HCT116 (cell line): ENCODE measurements at regions not wholly inside any gene's neighbourhood (a gene's known extent, or its start where the extent isn't known, plus 50 kb on each side); places are given as distances from the start of the nearest gene placed in this dataset.

ENCODE experiments used
- CBX3 ChIP-seq: IDR thresholded peaks from 2 replicates; pipeline ENCODE4 v1.6.1; 2012; ENCODE audit warnings: low read depth
- CTCF ChIP-seq, 3 experiments: fragments of 200-600 bp in 1 of 3; sonication (generic) in 1 of 3; IDR thresholded peaks in 2 of 3; conservative IDR thresholded peaks in 1 of 3; 2 replicates each; pipeline ENCODE4 v1.5.1; 2012 to 2017; ENCODE audit warnings: low read depth in 2 of 3, low read length in 2 of 3, antibody characterized with exemption in 1 of 3, borderline replicate concordance in 1 of 3, control low read depth in 1 of 3, mild to moderate bottlenecking in 1 of 3, mixed read lengths in 1 of 3, mixed run types in 1 of 3, moderate library complexity in 1 of 3; ENCODE audit not compliant: insufficient read depth in 1 of 3
- EZH2 ChIP-seq: fragments of 200-600 bp; sonication (generic); IDR thresholded peaks from 2 replicates; pipeline ENCODE4 v1.6.1; 2017; ENCODE audit warnings: antibody characterized with exemption, mixed run types
- MAX ChIP-seq: IDR thresholded peaks from 2 replicates; pipeline ENCODE4 v1.6.1; 2012
- POLR2A ChIP-seq: IDR thresholded peaks from 2 replicates; pipeline ENCODE4 v1.7.0; 2011; ENCODE audit warnings: borderline replicate concordance; ENCODE audit not compliant: insufficient read depth, insufficient read length; ENCODE audit errors: extremely low read depth
- POLR2AphosphoS5 ChIP-seq: IDR thresholded peaks from 2 replicates; pipeline ENCODE4 v1.6.1; 2011; ENCODE audit warnings: mild to moderate bottlenecking, low read depth, low read length, moderate library complexity
- REST ChIP-seq: IDR thresholded peaks from 2 replicates; pipeline ENCODE4 v1.6.1; 2012; ENCODE audit warnings: low read depth
- YY1 ChIP-seq: IDR thresholded peaks from 2 replicates; pipeline ENCODE4 v1.6.1; 2011; ENCODE audit warnings: low read length, low read depth, moderate library complexity, mild to moderate bottlenecking; ENCODE audit not compliant: insufficient replicate concordance; ENCODE audit errors: extremely low read depth
- ZBTB33 ChIP-seq: IDR thresholded peaks from 2 replicates; pipeline ENCODE4 v1.6.1; 2011; ENCODE audit warnings: mild to moderate bottlenecking, low read length, moderate library complexity; ENCODE audit not compliant: insufficient replicate concordance; ENCODE audit errors: extremely low read depth

GRCh38 chr16:76784530-76784929 lies 406.5 kb upstream of the MON1B start:
- TF ChIP-seq CBX3 = no peak
- TF ChIP-seq ZBTB33 = no peak
- TF ChIP-seq CTCF (IDR thresholded peaks at IDR 0.05 in 2 of 3, conservative IDR thresholded peaks at IDR 0.05 in 1 of 3; ENCODE audit: borderline replicate concordance in 1 of 3, insufficient read depth in 1 of 3, low read depth in 2 of 3, low read length in 2 of 3) = no peak
- no peak for TF ChIP-seq POLR2AphosphoS5
- TF ChIP-seq REST = no peak
- no peak for TF ChIP-seq POLR2A
- no peak for TF ChIP-seq YY1
- no peak for TF ChIP-seq MAX
- TF ChIP-seq EZH2 = no peak
